Heart left ventricle (tissue), 16 donors: ENCODE measurements at regions not wholly inside any gene's neighbourhood (a gene's known extent, or its start where the extent isn't known, plus 50 kb on each side); places are given as distances from the start of the nearest gene placed in this dataset.

Source experiments
- ATAC-seq, 4 donors: fragments of 200-7000 bp; cut with Tn5 transposase; one replicate each; pipeline ENCODE4 v1.9.1; 2020 to 2022; ENCODE audit warnings: moderate library complexity in 4 of 4, mild to moderate bottlenecking in 3 of 4, moderate number of reproducible peaks in 1 of 4
- DNase-seq, 5 donors: peaks; one replicate each; pipeline ENCODE4 v3.0.0-alpha.2; 2020
- H3K27ac ChIP-seq, 12 donors: fragments of 200-600 bp; sonication (generic) in 4 of 12; one replicate each; pipeline versions ENCODE4 v1.5.0 to v1.8.0; 2016 to 2022; ENCODE audit warnings: mild to moderate bottlenecking in 2 of 12
- H3K27me3 ChIP-seq, 9 donors: fragments of 200-600 bp; sonication (generic) in 2 of 9; one replicate each; pipeline versions ENCODE4 v1.5.1 to v1.8.0; 2016 to 2022; ENCODE audit warnings: mild to moderate bottlenecking in 3 of 9
- H3K36me3 ChIP-seq, 9 donors: fragments of 200-600 bp; sonication (generic) in 2 of 9; one replicate each; pipeline versions ENCODE4 v1.5.0 to v1.8.0; 2018 to 2022; ENCODE audit warnings: mild to moderate bottlenecking in 2 of 9
- H3K4me1 ChIP-seq, 12 donors: fragments of 200-600 bp; sonication (generic) in 4 of 12; one replicate each; pipeline versions ENCODE4 v1.5.0 to v1.8.0; 2016 to 2022; ENCODE audit warnings: mild to moderate bottlenecking in 3 of 12
- H3K4me3 ChIP-seq, 12 donors: fragments of 200-600 bp; sonication (generic) in 4 of 12; one replicate each; pipeline versions ENCODE4 v1.5.0 to v1.8.0; 2017 to 2022; ENCODE audit warnings: mild to moderate bottlenecking in 9 of 12, moderate library complexity in 4 of 12
- H3K9me3 ChIP-seq, 12 donors: fragments of 200-600 bp; sonication (generic) in 4 of 12; one replicate each; pipeline versions ENCODE4 v1.5.0 to v1.8.0; 2016 to 2022; ENCODE audit warnings: mild to moderate bottlenecking in 1 of 12
- POLR2A ChIP-seq, 2 donors: fragments of 450-650 bp; IDR thresholded peaks; one replicate each; pipeline ENCODE4 v1.6.1; 2017; ENCODE audit warnings: antibody characterized with exemption in 2 of 2, mild to moderate bottlenecking in 2 of 2, moderate library complexity in 2 of 2
- WGBS, 4 donors: extraction: QIAGEN DNeasy Blood & Tissue Kit in 2 of 4; methylation state at CpG; one replicate each; pipeline versions ENCODE4 v1.1.5 to v1.1.7; 2013 to 2018; 5-methylcytosine and 5-hydroxymethylcytosine counted together
- intact Hi-C, 10 donors: fragments of 100-400 bp; cut with DNase I; formaldehyde crosslinking; loops; one replicate each; pipeline versions ENCODE4 v1.11.1 to v1.14.2; 2022
- TF ChIP-seq, protein P1 (sequence below), 12 donors: fragments of 200-600 bp; sonication (generic) in 4 of 12; IDR thresholded peaks; one replicate each; pipeline versions ENCODE4 v1.5.0 to v1.8.0; 2018 to 2022; ENCODE audit warnings: antibody characterized with exemption in 12 of 12, mild to moderate bottlenecking in 5 of 12
- donor health status: ischemic (EF 13 %, LVEDD 7.1; RV severe dilation, severe dysfunction).
- donor health status: healthy with polysubstance abuse.
- donor health status: DM: no; HTN: yes; CAD: no.
- donor health status: DM: no; HTN: no; CAD: no.
- donor health status: ischemic (EF 25% LVEDD 6.9; RV normal size, moderate dysfunction).
- donor health status: ischemic (EF 25% LVEDD 5.7; RV mildly dilated, moderate dysfunction).
- donor health status: healthy.
- donor health status: DM: yes; HTN: yes; CAD: no.
- donor health status: ischemic (EF 35%, LVEDD 5.7; RV mildly dilated, moderate dysfunction).
- donor health status: nonischemic (EF 11% LVEDD 7.7; RV severe dilation, severe dysfunction).
- donor health status: DM: yes; HTN: yes; CAD: no.
- donor health status: PGD.
- donor health status: ischemic (EF 29% LVEDD 5.4; RV normal size, mild dysfunction).
- donor health status: nonischemic (EF 23%, LVEDD 6.1; RV moderate dilation, normal function).

DNA sequence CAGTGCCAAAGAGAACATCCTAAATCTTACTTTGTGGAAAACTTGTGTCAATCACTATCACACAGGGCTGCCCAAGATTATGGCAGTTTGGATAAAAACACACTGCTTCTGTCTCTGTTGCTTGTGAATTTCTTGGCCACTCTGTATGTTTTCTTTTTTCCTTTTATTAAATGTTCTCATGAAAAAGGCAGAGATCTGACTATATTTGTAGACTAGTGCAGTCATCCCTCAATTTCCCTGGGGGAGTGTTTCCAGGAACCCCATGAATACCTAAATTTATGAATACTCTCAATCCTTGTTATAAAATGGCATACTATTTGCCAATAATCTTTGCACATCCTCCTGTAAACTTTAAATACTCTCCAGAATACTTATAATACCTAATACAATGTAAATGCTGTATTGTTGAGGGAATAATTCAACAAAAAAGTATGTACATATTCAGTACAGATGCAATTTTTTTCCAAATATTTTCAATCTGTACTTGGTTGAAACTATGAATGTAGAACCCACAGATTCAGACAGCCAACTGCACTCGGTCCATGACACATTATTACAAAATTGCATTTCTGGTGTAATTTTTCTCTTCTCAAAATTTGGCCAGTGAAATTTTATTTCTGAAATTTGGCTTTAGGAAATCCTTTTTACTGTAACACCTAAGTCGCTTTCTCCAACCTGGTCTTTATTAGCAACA lies 391.9 kb upstream of the PRR16 start:
- TF ChIP-seq, protein P1, sequence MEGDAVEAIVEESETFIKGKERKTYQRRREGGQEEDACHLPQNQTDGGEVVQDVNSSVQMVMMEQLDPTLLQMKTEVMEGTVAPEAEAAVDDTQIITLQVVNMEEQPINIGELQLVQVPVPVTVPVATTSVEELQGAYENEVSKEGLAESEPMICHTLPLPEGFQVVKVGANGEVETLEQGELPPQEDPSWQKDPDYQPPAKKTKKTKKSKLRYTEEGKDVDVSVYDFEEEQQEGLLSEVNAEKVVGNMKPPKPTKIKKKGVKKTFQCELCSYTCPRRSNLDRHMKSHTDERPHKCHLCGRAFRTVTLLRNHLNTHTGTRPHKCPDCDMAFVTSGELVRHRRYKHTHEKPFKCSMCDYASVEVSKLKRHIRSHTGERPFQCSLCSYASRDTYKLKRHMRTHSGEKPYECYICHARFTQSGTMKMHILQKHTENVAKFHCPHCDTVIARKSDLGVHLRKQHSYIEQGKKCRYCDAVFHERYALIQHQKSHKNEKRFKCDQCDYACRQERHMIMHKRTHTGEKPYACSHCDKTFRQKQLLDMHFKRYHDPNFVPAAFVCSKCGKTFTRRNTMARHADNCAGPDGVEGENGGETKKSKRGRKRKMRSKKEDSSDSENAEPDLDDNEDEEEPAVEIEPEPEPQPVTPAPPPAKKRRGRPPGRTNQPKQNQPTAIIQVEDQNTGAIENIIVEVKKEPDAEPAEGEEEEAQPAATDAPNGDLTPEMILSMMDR (IDR thresholded peaks at IDR 0.05), result no peak
- H3K27ac ChIP-seq, result peak overlapping the region in 3 of 12 donors; percentile 41 to 43 (median 42)
- peak in 1 of 4 donors; percentile 57 for ATAC-seq
- no peaks in the 10 kb centered on the region for H3K36me3 ChIP-seq
- no peaks in the 10 kb centered on the region for H3K27me3 ChIP-seq
- peaks cover 0 to 12% (median 0%) of the 10 kb centered on the region in 12 donors for H3K4me1 ChIP-seq
- intact Hi-C loops, result no loop called here
- H3K4me3 ChIP-seq, result no peak overlapping the region
- 79 to 86% (median 84%) methylated on average over 2 of the region's 2 CpGs for WGBS, 4 donors
- no peaks in the 10 kb centered on the region for H3K9me3 ChIP-seq
- no peak for DNase-seq

GRCh38 chr5:120073722-120074121 lies 390.4 kb upstream of the PRR16 start:
- intact Hi-C loops, result no loop called here
- Histone ChIP-seq H3K27me3 (no peaks in the 10 kb centered on the region), H3K4me1 (peaks cover 0 to 12% (median 0%) of the 10 kb centered on the region in 12 donors), H3K9me3 (no peaks in the 10 kb centered on the region), H3K27ac (no peak overlapping the region), H3K36me3 (no peaks in the 10 kb centered on the region), H3K4me3 (no peak overlapping the region)
- ATAC-seq (no peak), DNase-seq (no peak)
- no peak for TF ChIP-seq POLR2A (IDR thresholded peaks at IDR 0.05)
- TF ChIP-seq, protein P1 (IDR thresholded peaks at IDR 0.05), result no peak

DNA sequence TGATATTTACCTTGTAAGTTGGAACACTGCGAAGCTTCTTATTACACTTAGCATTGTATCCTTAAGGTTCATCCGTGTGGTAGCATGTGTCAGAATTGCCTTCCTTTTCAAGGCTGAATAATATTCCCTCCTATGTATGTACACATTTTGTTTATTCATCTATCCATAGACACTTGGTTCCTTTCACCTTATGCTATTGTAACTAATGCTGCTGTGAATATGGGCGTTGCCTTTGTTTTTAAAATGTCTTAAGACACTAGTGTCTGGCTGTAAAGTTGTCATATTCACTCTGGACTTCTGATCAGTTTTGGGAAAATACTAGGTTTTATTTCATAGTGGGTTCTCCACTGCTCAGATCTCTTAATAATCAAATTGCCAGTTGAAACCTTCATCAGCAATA lies 383.3 kb upstream of the PRR16 start:
- H3K27ac ChIP-seq, result no peak overlapping the region
- intact Hi-C loops, result no loop called here
- no peak overlapping the region for H3K4me3 ChIP-seq
- no peaks in the 10 kb centered on the region for H3K4me1 ChIP-seq
- TF ChIP-seq POLR2A (IDR thresholded peaks at IDR 0.05), result no peak
- TF ChIP-seq, protein P1 (IDR thresholded peaks at IDR 0.05), result no peak
- H3K27me3 ChIP-seq, result no peaks in the 10 kb centered on the region
- 52 to 84% (median 67%) methylated on average over 3 of the region's 3 CpGs for WGBS, 4 donors
- H3K9me3 ChIP-seq, result no peaks in the 10 kb centered on the region
- DNase-seq (no peak), ATAC-seq (no peak)
- H3K36me3 ChIP-seq, result no peaks in the 10 kb centered on the region

DNA sequence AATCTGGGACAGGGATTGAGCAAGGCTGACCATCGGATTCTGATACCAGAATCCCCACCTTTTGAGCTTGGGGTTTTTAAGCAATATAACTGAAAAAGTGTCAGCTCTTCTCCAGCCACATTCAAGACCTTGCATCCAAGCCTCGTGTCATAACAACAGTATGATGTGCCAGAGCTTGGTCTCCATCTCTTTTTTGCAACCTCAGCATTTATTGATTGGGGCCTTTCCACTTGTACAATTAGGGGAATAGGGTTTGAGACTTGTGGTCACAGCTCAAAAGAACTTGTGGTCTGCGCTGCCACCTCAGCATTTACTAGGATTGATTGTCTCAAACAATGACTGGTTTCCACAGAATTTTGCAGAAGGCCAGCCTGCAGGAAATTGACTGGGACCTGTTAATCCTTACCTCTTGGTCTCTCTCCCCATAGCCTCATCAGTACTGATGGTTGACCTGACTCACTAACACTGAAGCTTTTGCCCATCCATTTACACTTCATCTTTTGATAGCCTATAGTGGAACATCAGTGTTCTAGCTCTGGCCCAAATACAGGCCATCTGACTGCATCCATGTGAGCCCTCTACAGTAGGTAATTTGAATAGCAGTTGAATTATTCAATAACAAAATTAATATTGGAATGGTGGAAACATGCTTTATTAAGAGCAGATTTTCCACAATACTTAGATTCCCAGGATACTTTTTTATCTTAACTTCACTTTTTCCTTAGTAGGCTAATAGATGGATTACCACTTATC lies 381.6 kb upstream of the PRR16 start:
- Histone ChIP-seq H3K27ac (no peak overlapping the region), H3K4me1 (no peaks in the 10 kb centered on the region), H3K4me3 (no peak overlapping the region), H3K36me3 (no peaks in the 10 kb centered on the region), H3K9me3 (no peaks in the 10 kb centered on the region), H3K27me3 (no peaks in the 10 kb centered on the region)
- ATAC-seq, result no peak
- intact Hi-C loops, result no loop called here
- no peak for DNase-seq
- TF ChIP-seq, protein P1 (IDR thresholded peaks at IDR 0.05), result peak in 2 of 12 donors; percentile 25 to 29
- TF ChIP-seq POLR2A (IDR thresholded peaks at IDR 0.05), result no peak
- WGBS, 4 donors, result 83 to 92% (median 88%) methylated on average over 3 of the region's 3 CpGs
